Tibial nerve (tissue), 4 donors: ENCODE measurements at regions not wholly inside any gene's neighbourhood (a gene's known extent, or its start where the extent isn't known, plus 50 kb on each side); places are given as distances from the start of the nearest gene placed in this dataset.

Experiments
- CTCF ChIP-seq, 5 experiments: fragments of 200-600 bp in 3 of 5; fragments of 450-650 bp in 2 of 5; sonication (generic) in 3 of 5; IDR thresholded peaks; one replicate each; pipeline ENCODE4 v1.5.1; 2016 to 2019; ENCODE audit warnings: antibody characterized with exemption in 5 of 5, mild to moderate bottlenecking in 3 of 5, moderate library complexity in 2 of 5
- EP300 ChIP-seq, 2 donors: sonication (generic); formaldehyde crosslinking; IDR thresholded peaks; one replicate each; pipeline ENCODE4 v1.6.1; 2017; ENCODE audit warnings: antibody characterized with exemption in 2 of 2, mild to moderate bottlenecking in 1 of 2
- POLR2A ChIP-seq, 2 donors: fragments of 450-650 bp; IDR thresholded peaks; one replicate each; pipeline ENCODE4 v1.6.1; 2017; ENCODE audit warnings: antibody characterized with exemption in 2 of 2, mild to moderate bottlenecking in 2 of 2, moderate library complexity in 2 of 2

GRCh38 chr16:59543641-59544040 is 809.5 kb upstream of the GOT2 start:
- TF ChIP-seq CTCF (IDR thresholded peaks at IDR 0.05), result no peak
- no peak for TF ChIP-seq EP300 (IDR thresholded peaks at IDR 0.05)
- TF ChIP-seq POLR2A (IDR thresholded peaks at IDR 0.05), result no peak
